Glomerular endothelial cell (primary cell): ENCODE measurements at regions not wholly inside any gene's neighbourhood (a gene's known extent, or its start where the extent isn't known, plus 50 kb on each side); places are given as distances from the start of the nearest gene placed in this dataset.
"Not testable (repeated sequence)": the region's sequence is repeated elsewhere in the genome, so short reads cannot be mapped to it uniquely, and the experiment has no call there.

ENCODE experiments used
- DNase-seq: peaks from one replicate; pipeline ENCODE4 v3.0.0-alpha.2; 2011; ENCODE audit warnings: low read depth, low spot score; ENCODE audit errors: extremely low read depth

- DNase-seq: no peak
Observed at GRCh38 chr10:29882766-29883165, 176.6 kb downstream of the JCAD start.

GRCh38 chr10:29881811-29882210 lies 177.6 kb downstream of the JCAD start:
- no peak for DNase-seq

- no peak for DNase-seq
Observed at GRCh38 chr10:29881336-29881771, 178.0 kb downstream of the JCAD start.

- DNase-seq: no peak
Observed at GRCh38 chr10:29880856-29881255, 178.5 kb downstream of the JCAD start.

GRCh38 chr10:29879862-29880261 lies 179.5 kb downstream of the JCAD start:
- DNase-seq: no peak

GRCh38 chr10:29878492-29878891 lies 180.9 kb downstream of the JCAD start:
- DNase-seq: no peak

GRCh38 chr10:29877793-29878491 lies 181.4 kb downstream of the JCAD start:
- no peak for DNase-seq

- DNase-seq: no peak
Observed at GRCh38 chr10:29876008-29876555, 183.3 kb downstream of the JCAD start.

GRCh38 chr10:29874606-29875269 lies 184.6 kb downstream of the JCAD start:
- DNase-seq: no peak

GRCh38 chr10:29873941-29874484 lies 185.4 kb downstream of the JCAD start:
- DNase-seq: no peak

- no peak for DNase-seq
Observed at GRCh38 chr10:29870522-29871044, 188.8 kb downstream of the JCAD start.

- DNase-seq: no peak
Observed at GRCh38 chr10:29869593-29869992, 189.8 kb downstream of the JCAD start.

- DNase-seq: no peak
Observed at GRCh38 chr10:29866356-29866755, 193.0 kb downstream of the JCAD start.

- DNase-seq: no peak
Observed at GRCh38 chr10:29865700-29866355, 193.6 kb downstream of the JCAD start.

- no peak for DNase-seq
Observed at GRCh38 chr10:29862923-29863614, 196.3 kb downstream of the JCAD start.

GRCh38 chr10:29861811-29862505 lies 197.4 kb downstream of the JCAD start:
- no peak for DNase-seq

- not testable (repeated sequence) for DNase-seq
Observed at GRCh38 chr10:29861231-29861630, 198.2 kb downstream of the JCAD start.

GRCh38 chr10:29860166-29860565 lies 199.2 kb downstream of the JCAD start:
- no peak for DNase-seq

- DNase-seq: no peak
Observed at GRCh38 chr10:29859521-29860130, 199.8 kb downstream of the JCAD start.
